H7 (cell line): ENCODE measurements at regions not wholly inside any gene's neighbourhood (a gene's known extent, or its start where the extent isn't known, plus 50 kb on each side); places are given as distances from the start of the nearest gene placed in this dataset.
"Not testable (repeated sequence)": the region's sequence is repeated elsewhere in the genome, so short reads cannot be mapped to it uniquely, and the experiment has no call there.

Experiments
- DNase-seq: peaks from one replicate; pipeline ENCODE4 v3.0.0; 2012
- H3K27me3 ChIP-seq: 2 replicates; pipeline ENCODE4 v1.6.0; 2011; ENCODE audit warnings: mild to moderate bottlenecking, low read length; ENCODE audit not compliant: control insufficient read depth, insufficient read depth
- H3K36me3 ChIP-seq: replicated peaks from 2 replicates; pipeline ENCODE4 v1.5.1; 2011; ENCODE audit warnings: low read length; ENCODE audit not compliant: control insufficient read depth, insufficient read depth
- H3K4me3 ChIP-seq: 2 replicates; pipeline ENCODE4 v1.5.1; 2011; ENCODE audit warnings: low read depth, mild to moderate bottlenecking, control low read depth, low read length, moderate library complexity; ENCODE audit not compliant: insufficient read depth

DNA sequence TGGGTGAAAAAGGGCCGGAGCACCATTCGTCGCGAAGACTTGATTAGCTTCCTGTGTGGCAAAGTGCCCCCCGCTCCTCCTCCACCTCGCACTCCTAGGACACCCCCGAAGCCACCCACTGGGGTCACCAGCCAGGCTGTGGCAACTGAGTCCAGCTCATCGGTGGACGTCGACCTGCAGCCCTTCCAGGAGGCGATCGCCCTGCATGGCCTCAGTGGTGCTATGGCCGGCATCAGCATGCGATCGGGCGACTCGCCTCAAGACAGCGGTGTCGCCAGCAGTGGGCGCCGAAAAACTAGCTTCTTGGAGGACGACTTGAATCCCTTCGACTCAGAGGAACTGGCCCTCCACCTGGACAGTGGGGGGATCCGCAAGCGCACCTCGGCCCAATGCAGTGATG lies 126.8 kb upstream of the CXorf66 start:
- H3K4me3 ChIP-seq = peak overlapping the region; percentile 51

DNA sequence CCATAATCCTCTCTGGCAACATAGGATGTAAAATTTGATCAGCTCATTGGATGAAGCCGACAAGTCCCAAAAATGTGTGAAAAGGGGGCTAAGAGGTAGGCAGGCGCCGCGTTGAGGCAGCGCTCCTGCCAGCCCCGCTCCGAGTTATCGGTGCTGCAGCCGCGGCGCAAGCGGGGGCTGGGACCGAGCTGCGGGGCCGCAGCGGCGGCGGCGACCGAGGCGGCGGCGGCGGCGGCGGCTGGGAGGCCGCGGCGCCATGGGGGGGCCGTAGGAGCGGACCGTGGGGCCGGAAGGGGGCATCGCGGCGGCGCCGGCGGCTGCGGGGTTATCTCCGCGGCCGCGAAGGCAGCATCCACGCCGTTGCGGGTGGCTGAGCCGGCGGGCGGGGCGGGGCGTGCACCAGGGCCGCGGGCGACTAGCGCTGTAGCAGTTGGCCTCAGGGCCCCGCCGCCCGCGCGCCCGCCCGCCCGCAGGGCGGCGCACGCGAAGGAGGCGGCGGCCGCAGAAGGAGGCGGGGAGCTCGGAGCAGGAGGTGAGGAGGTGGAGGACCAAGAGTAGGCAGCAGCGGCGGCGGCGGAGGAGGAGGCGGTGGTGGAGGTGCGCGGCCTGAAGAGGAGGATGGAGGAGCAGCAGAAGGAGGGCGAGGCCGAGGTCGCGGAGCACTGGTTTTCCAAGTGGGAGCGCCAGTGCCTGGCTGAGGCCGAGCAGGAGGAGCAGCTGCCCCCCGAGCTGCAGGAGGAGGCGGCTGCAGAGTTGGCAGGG lies 126.0 kb upstream of the CXorf66 start:
- H3K27me3 ChIP-seq = peaks cover 14% of the 10 kb centered on the region
- peak overlapping the region; percentile 51 for H3K4me3 ChIP-seq
- DNase-seq = peak; percentile 74
- no peaks in the 10 kb centered on the region for H3K36me3 ChIP-seq

More for the DNA sequence above, 126.8 kb upstream of the CXorf66 start:
- no peaks in the 10 kb centered on the region for H3K36me3 ChIP-seq
- DNase-seq = no peak
- peaks cover 14% of the 10 kb centered on the region for H3K27me3 ChIP-seq

DNA sequence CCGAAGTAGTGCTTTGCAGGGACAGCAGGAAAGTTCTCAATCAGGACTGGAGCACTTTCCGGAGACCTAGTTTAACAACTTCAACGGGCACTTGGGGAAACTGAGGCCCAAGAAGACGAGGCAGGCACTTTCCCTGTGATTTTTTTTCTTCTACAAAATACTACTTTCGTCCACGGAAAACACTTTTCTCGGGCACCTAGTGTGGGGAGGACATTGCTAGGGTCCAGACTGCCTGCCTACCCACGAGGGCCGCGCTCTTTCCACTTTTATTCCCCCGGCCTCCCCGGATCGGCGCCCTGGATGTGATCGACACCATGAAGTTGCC lies 125.4 kb upstream of the CXorf66 start:
- H3K4me3 ChIP-seq = peak overlapping the region; percentile 51
- no peak for DNase-seq
- peaks cover 14% of the 10 kb centered on the region for H3K27me3 ChIP-seq
- H3K36me3 ChIP-seq = no peaks in the 10 kb centered on the region

DNA sequence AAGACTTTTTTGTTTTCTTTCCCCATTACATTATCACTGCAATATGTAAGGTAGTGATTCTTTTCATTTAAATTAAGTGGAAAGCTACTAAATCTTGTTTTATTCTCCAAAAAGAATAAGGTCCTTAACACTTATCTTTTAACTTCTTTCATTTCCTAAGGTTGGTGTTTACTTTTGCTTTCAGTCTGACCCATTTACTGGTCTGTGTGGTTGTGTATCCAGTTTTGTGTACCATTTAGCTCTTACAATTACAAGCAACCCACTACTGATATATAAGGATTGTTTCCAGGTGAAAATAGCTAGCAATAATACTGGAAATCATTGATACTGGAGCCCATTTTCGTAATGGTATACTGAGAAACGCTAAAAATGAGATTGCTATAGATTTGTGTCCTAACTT lies 123.1 kb upstream of the CXorf66 start:
- H3K4me3 ChIP-seq = no peak overlapping the region
- no peak for DNase-seq
- H3K27me3 ChIP-seq = peaks cover 14% of the 10 kb centered on the region
- no peaks in the 10 kb centered on the region for H3K36me3 ChIP-seq

DNA sequence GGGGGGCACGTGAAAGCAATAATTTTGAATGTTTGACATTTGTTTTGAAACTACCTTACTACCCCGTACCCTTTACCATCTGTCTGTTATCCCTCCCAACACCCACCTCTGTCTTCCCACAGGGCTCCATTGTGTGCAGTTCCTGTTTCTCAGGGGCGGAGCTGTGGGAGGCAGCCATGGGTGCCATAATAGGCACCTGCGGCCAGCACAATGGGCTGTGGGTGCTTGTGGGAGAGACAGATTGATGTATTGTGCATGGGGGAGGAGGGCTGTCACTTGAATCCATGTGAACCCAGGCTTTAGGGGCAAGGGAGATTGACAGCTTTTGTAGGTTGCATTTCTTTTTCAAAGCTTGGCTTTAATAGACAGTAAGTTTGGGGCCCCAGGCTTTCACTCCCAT lies 122.6 kb upstream of the CXorf66 start:
- Histone ChIP-seq H3K4me3 (no peak overlapping the region), H3K27me3 (peaks cover 14% of the 10 kb centered on the region), H3K36me3 (no peaks in the 10 kb centered on the region)
- no peak for DNase-seq

DNA sequence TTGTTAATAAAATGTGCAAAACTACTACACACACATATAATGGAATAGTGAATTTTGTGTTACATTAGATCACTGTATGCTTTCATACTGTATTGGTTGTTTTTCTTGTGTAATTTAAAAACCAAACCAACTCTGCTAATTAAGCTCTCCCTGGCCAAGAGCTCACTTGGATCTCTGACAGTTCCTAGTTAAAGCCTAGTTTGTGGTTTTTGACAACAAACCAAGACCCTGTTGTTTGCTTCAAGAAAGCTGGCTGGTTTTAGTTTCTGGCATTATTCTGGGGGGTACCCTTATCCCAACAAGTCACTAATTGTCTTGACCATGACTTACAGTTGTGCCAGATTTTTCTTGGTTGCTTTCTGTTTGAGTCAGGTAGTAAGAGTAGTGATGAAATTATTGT lies 121.4 kb upstream of the CXorf66 start:
- peaks cover 6% of the 10 kb centered on the region for H3K27me3 ChIP-seq
- H3K4me3 ChIP-seq = no peak overlapping the region
- DNase-seq = no peak
- no peaks in the 10 kb centered on the region for H3K36me3 ChIP-seq

DNA sequence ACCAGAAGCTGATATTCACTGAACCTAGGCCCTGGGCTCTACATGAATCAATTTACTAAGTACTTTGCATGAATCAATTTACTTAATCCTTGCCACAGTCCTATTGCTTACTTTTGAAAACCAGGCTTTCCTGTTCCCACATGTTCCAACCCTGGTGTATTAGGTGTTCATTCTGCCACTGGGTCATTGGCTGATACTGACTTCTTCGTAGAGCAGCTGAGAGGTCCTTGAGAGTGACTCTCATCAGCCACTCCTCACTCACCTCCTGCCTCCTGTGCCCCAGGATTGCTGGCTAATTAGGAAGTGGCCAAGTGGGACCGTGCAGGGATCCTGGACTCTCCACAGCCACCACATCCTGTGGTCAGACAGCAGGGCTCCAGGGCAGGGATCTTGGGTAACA lies 109.5 kb upstream of the CXorf66 start:
- not testable (repeated sequence) for H3K36me3 ChIP-seq, DNase-seq, H3K27me3 ChIP-seq, H3K4me3 ChIP-seq

DNA sequence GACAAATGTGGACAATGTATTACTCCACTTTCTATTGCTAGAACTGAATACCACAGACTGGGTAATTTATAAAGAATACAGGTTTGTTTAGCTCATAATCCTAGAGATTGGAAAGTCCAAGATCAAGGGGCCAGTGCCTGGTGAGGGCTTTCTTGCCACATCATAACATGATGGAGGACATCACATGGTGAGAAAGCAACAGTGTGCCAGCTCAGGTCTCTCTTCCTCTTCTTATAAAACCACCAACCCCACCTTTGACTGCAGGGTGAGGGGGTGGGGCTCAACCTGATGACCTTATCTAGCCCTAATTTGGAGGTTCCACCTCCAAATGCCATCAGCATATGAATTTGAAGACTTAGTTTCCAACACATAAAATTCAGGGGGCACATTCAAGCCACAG lies 105.7 kb upstream of the CXorf66 start:
- Histone ChIP-seq H3K27me3 (no peaks in the 10 kb centered on the region), H3K36me3 (no peaks in the 10 kb centered on the region), H3K4me3 (no peak overlapping the region)
- DNase-seq = no peak

DNA sequence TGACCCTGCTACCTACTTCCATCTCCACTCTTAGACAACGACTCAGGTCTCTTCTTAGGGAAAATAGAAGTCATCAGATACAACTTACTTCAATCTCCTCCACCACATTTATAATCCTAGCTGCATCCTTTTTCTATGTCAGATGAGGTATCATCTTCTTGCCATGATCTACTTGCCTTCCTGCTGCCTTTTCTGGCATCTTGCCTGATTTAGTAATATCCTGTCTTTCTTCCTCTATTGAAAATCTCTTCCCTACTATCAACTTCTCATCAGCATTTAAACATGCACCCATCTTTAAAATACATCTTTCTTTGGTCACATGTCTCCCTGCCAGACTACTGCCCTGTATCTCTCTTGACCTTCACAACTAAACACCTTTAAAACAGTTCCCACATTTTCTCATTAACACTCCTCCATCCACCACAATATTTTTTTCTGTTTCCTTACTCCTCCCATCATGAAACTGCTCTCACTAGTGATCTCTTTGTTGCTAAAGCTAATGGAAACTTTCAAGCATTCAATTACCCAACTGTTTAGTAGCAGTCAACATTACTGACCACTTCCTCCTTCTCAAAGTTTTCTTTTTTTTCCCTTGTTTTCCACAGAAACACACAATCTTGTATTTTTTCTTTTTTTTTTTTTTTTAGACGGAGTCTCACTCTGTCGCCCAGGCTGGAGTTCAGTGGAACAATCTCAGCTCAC lies 100.8 kb upstream of the CXorf66 start:
- no peak overlapping the region for H3K4me3 ChIP-seq
- no peaks in the 10 kb centered on the region for H3K36me3 ChIP-seq
- H3K27me3 ChIP-seq = no peaks in the 10 kb centered on the region
- no peak for DNase-seq

DNA sequence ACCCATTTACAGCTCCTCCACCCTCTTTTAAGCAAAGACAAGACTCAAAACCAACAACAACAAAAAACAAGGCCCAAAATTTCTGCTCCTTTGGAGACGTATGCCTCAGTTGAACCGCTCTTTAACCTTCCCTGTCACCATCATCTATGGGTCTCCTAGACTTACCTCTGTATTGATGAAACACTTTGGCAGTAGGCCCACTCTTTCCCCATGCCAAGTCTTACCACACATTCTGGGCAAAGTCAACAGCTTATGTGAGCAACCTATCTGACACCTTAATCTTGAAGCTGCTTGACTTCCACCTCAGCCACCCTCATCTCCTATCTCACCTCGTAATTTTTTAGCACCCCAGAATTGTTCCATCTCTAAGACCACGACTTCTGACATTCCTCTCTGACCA lies 99.7 kb upstream of the CXorf66 start:
- Histone ChIP-seq H3K4me3 (no peak overlapping the region), H3K36me3 (no peaks in the 10 kb centered on the region), H3K27me3 (no peaks in the 10 kb centered on the region)
- no peak for DNase-seq

DNA sequence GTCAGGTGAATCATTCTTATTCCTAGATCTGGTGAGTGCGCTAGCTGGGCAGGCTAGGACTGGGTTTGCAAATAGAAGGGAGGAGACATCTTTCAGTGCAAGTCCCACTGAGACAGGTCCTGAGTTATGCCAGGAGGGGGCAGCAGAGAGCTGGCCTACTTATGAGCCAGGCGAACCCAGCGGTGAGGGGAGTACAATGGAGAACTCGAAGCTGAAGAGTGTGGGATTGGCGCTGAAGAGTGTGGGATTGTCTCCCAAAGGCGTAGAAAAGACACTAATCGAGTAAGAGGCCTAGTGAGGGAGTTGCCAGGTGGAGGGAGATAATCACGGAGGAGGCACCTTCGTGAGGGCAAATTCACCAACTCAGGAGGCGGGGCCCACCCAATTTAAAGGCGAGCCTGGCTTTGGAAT lies 91.7 kb upstream of the CXorf66 start:
- H3K27me3 ChIP-seq = no peaks in the 10 kb centered on the region
- H3K36me3 ChIP-seq = no peaks in the 10 kb centered on the region
- DNase-seq = peak; percentile 69
- H3K4me3 ChIP-seq = no peak overlapping the region

DNA sequence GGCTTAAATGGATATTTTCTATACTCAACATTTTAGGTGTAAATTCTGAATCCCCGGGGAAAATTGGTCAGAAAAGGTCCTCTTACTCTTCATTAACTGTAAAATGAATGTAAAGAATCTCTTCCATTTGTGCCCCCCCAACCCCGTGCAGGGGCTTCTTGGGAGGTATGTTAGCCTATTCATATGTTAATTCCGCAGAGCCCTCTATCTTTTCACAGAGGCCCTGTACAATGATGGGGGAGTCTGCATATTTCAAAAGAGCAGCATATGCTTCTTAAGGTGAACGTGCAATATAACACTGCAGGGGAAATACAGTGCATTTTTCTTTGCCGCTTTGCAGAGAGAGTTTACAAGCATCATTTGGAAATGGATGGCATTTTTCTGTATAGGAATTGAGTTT lies 88.5 kb upstream of the CXorf66 start:
- peak; percentile 28 for DNase-seq
- Histone ChIP-seq H3K4me3 (no peak overlapping the region), H3K27me3 (no peaks in the 10 kb centered on the region), H3K36me3 (no peaks in the 10 kb centered on the region)

DNA sequence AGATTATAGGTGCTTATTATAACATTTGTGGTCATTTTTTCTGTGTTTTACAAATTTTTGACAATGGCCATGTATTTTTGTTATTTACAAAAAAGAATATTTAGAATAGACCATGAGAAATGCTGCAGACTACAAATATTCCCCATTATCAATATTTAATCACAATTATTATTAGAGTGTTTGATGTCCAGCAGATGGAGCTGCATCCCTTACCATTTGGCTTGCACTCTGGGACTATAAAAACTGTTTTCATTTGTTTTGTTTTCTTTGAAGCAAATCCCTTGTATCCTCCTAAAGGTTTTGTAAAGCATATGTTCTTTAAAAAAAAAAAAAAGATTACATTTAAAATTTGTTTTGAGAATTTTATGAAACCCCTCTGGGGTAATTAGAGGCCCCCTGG lies 85.6 kb upstream of the CXorf66 start:
- no peaks in the 10 kb centered on the region for H3K27me3 ChIP-seq
- H3K36me3 ChIP-seq = no peaks in the 10 kb centered on the region
- no peak for DNase-seq
- H3K4me3 ChIP-seq = no peak overlapping the region

DNA sequence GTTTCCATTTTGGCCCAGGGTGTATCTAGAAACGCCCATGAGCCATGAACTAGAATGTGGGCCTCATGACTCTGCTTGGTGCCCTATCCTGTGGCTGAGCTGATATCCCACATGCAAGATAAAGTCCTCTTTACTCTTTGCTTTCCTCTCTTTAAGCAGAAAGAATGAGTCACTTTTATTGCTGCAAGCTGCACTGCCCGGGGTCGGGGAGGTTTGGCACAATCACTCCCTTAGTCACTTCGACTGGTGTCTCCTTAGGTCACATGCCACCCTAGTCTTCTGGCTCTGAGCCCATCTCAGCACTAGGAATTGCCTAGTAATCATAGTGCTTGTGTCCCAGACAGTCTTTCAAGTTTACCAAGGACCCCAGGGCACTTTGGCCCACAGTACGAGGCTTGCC lies 75.1 kb upstream of the CXorf66 start:
- no peak overlapping the region for H3K4me3 ChIP-seq
- H3K36me3 ChIP-seq = no peaks in the 10 kb centered on the region
- H3K27me3 ChIP-seq = no peaks in the 10 kb centered on the region
- no peak for DNase-seq

DNA sequence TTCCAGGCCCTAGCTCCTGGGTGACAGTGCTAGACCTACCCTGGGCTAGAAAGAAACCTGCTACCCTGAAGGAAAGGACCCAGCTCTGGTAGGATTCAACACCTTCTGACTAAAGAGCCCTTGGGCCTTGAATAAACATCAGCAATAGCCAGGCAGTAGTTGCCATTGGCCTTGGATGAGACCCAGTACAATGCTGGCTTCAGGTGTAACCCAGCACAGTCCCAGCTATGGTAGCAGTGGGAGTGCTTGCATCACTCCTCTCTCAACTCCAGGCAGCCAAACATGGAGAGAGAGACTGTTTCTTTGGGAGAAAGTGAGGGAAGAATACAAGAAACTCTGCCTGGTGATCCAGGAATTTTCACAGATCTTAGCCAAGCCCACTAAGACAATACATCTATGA lies 73.5 kb upstream of the CXorf66 start:
- H3K4me3 ChIP-seq = no peak overlapping the region
- DNase-seq = no peak
- no peaks in the 10 kb centered on the region for H3K36me3 ChIP-seq
- H3K27me3 ChIP-seq = no peaks in the 10 kb centered on the region
